ENCODE measurements at regions not wholly inside any gene's neighbourhood (a gene's known extent, or its start where the extent isn't known, plus 50 kb on each side); places are given as distances from the start of the nearest gene placed in this dataset.

DNA sequence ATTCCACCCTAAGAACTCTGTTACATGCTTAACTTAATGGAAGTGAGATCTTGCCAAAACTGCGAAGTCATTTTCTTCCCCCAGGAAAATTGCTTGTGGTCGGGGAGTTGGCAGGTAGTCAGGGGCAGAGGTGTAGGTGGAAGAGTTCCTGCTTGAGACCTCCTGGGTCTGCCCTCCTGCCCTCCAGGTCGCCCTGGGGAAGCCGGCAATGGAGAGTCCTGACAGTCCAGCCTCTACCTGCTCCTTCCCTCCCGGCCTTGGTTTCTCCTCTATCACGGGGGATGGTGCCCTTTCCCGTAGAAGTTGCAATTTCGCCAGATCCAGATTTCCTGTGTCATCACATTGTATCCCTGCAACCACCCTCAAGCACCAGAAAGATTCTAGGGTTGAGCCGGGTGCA, 463.8 kb downstream of the MATN1 start:
- DNase-seq, result no peak

DNA sequence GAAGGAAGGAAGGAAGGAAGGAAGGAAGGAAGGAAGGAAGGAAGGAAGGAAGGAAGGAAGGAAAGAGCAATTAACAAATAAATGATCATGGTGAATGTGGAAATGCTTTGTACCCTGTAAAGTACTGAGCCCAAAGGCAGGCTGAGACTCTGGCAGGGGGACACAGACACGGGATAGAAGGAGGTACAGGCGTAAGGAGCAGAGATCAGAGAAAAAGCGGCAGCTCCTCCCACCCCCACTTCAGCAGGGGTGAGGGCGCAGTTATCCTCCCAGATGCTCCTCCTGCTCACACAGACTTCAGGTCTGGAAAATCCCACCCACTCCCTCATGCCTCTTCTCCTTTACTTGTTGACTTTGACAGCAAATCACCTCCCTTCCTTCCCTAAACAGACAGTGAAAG, 464.5 kb downstream of the MATN1 start:
- DNase-seq, result no peak

DNA sequence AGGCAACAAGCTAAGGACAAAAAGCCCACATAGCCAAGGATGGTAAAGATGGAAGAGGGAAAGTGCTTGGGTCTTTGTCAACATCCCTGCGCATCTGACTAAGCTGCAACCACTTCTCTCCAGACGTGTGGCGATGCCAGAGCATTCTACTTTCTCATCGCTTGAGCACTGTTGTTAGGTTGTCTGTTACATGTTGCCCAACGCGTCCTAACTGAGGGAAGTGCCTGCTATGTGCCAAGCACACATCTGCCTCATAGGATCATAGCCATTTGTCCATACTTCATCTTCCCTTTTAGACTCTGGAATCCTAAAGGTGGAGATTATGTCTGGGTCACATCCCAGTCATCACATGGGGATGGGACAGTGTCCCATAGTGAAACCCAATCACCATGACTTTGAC, 464.9 kb downstream of the MATN1 start:
- no peak for DNase-seq

DNA sequence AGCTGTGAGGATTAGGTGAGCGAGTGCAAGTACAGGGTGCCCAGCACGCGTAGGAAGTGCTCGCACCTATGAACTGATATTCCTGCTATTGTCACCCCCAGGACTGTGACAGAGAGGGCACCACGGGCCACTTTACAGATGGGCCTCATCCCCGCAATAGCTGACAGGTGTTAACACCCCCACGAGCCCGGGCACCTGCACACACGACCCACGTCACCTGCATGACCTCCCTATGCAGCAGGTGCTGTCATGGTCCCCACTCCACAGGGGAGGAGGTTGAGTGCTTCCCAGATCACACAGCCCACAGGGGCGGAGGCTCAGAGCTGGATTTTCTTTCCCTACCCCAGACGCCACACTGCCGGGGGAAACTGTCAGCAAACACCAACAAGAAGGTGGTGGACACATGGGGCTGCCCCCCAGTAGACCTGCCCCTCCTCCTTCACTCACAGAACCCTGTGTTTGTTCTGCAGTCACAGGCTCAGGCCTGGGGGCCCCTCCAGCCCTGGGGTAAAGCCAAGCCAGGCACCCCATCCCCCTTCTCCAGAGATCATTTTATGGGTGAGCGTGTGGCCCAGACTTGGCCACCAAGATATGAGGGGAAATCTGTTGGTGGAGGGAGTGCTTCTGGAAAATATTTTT, 465.5 kb downstream of the MATN1 start:
- DNase-seq, result no peak

DNA sequence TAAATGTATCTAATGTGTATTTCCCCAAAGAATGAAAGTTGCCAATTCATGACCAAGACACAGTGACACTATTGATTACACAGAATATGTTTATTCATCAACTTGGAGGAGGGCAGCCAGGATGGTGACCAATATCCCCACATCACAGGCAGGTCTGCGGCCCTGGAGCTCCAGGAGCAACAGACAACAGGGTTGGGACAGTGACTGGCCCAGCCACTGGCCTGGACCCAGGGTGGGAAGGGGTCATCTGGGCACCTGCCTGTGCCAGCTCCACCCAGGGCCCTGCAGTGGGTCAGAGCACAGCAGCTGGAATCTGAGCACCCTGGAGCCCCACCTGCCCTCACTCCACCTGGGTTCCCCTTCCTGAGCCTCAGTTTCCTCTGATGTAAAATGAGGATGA, 466.1 kb downstream of the MATN1 start:
- DNase-seq, result no peak

DNA sequence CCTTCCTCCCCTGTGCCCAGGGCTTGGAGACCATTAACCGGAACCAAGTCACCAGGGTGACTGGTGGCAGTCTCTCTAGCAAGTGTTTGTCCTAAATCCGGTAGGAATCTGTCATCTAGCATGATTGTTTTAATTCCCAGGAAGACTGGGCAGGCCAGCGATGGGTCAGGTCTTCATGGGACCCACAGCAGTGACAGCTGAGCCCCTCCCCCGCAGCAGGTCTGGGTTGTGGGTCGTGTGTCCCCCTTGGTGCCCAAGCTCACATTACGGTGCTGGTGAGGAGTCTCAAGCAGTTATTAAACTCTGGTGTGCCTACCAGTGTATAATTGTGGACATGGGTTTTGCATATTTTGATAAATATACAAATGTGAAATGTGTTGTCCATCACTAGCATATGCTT, 466.5 kb downstream of the MATN1 start:
- no peak for DNase-seq

DNA sequence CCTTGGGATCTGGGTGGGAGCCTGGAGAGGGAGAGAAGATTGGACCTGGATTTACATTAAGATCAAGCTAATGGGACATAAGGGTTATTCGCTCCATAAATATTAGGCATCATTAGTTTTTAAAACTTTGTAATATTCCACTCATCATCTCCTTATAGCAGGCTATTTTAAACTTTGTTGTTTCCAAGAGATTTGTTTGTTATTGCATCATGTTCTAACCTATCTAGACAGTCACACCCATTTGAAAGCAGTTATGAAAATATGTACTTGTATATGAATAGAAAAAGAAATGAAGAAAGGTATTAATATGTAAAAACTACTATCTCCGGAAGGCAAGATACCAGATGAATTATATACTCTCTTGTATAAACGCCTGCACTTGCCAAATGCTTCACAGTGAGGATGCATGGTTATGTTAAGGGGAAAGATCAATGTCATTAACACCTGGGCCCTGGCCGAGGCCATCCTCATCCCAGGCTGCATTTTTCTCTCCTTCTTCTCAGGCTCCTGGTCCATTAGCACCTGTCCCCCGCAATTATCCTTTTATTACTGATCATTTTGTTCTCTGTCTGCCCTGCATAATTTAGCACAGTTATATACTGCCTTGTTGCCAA, 468.2 kb downstream of the MATN1 start:
- DNase-seq, result no peak

DNA sequence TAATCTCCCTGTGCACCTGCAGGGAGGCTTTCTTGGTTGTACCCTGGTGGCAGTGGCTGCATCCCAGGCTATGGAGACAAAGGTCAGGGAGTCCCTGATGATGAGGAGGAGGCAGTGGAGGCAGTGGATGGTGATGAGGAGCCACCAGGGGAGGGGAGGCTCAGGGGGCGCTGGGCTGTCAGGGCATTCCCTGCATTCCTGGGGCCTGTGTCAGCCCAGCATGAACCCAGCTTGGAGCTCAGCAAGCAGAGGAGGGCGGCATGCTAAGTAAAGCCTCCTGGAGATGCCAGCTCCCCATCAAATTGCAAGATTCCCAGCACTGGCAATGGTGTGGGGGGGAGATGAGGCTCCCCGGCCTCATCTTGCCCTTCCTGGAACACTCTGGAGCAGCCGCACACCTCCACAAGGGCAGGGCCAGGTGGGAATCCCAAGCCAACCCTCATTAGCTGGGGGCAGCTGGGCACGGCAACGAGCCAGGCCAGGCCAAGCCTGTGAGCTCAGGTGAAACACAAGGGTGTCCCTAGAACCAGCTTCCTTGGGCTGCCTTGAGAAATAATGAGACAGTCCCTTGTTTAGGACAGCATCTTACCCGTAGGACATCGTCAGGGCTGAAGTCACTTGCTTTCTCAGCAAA, 469.5 kb downstream of the MATN1 start:
- DNase-seq, result no peak

DNA sequence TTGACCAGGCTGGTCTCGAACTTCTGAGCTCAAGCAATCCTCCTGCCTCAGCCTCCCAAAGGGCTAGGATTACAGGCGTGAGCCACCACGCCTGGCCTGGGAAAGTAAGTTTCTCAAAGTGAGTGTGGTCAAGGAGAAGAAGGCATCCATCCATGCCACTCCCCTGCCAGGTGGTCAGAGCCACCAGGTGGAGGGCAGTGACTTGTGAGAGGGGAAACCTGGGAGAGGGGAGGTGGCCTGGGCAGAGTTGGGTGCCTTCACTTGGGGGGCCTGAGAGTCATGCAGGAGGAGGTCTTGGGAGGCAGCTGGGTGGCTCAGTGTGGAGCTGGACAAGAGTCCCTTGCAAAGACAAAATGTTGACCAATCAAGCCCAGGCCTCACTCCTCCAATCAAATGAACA, 470.0 kb downstream of the MATN1 start:
- DNase-seq, result no peak

DNA sequence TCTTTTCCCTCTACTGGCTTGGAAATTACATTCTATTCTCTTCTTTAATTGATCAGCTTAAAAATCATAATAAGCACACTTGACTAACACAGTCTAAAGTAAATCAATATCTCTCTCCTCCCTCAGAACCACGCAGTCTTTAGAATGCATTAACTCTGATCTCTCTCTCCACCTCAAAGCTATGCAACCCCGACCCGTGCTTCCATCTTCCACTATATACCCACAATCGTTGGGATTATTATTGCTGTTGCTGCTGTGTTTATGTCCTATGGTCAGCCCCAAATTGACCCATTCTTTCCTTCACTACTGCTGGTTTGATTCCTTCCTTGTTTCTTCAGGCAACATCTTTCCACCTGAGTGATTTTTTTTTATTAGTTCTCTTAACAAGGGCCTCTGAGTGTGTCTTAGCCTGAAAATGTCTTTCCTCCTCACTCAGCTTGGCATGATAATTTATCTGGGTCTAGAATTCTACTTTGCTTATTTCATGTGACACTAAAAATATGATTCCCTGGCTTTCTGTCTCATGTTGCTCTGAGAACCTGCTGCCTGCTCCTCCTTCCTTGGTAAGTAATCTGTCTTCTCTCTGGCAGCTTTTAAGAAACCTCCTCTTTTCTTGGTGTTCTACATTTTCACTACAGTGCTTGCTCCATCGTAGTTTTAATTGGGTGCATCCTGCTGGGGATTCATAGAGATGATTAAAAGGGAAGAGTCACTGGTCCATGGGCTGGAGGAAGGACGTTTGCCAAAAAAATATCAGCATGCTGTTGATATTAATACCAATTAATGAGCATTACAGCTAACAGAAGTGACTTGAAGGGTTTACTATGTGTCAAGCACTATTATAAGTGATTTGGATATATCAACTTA, 472.2 kb downstream of the MATN1 start:
- no peak for DNase-seq

DNA sequence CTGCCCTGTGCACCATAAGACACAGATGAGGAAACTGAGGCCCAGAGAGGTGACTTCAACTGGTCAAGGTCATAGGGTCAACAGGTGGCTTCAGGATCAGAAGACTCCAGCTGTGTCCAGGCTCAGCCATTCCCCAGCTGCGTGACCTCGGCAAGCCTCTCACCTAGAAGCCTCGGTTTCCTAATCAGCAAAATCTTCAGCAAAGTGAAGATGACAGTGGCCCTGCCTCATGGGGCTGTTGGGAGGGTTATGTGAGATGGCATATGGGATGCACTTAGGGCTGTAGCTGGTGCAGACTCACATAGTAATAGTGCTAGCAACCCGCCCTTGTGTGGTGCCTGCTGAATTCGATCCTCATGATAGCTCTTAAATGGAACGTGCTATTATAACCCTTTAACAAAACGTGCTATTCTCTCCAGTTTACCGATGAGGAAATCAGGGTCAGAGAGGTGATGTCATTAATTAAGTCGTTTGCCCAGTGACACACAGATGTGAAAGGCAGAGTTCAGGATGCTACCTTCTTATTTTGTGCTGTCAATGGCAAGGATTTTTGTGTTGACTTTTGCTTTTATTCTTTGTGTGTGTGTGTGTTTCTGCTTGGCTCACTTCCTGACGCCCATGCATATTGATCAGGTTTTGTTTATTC, 472.9 kb downstream of the MATN1 start:
- DNase-seq, result no peak

DNA sequence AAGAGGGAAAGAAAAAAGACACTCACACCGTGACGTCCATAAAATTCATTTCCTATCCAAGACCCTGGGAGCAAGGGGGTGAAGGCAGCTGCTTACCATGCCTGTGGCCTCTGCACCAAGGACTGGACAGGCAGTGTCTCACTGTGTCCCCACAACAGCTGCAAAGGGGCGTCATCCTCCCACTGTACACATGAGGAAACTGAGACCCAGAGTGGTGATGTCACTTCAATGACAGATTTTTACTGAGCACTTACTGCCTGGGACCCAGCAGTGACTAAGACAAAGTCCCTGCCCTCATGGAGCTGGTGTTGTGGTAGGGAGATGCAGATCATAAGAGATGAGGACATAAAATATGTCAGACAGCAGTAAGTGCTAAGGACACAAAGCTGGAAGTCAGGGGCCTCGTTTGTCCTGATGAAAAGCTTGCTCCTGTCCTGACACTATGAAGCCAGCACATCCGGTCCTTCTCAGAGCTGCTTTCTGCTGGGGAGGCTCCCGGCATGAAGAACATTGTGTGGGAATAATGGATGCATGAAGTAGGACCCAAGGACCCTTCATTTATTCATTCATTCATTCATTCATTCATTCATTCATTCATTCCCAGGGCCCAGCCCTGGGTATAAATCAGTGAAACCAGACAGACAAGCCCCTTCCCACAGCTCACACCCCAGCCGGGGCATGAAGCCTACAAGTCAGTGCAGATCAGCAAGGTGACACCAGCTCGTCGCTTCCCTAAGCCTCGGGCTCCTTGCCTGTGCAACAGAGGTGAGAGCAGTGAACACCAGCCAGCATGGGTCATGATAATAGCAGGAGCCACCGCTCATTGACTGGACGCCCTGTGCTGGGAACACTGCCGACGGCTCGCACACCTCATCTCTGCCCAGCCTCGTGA, 473.7 kb downstream of the MATN1 start:
- no peak for DNase-seq

DNA sequence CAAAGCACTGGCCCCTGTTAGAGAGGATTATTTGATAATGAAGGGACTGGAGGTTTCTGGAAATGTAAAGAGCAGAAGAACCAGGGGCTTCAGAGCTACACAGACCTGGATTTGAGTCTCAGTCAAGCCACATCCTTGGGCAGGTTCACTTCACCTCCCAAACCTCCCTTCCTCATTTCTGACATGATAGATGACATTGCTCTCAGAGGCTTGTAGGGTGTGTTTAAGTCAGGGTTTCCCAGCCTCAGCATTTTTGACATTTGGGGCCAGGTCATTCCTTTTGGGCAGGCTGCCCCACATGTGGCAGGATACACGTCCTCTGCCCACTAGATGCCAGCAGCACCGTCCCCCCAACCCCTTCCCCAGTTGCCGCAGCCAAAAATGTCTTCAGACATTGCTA, 474.6 kb downstream of the MATN1 start:
- DNase-seq, result no peak

DNA sequence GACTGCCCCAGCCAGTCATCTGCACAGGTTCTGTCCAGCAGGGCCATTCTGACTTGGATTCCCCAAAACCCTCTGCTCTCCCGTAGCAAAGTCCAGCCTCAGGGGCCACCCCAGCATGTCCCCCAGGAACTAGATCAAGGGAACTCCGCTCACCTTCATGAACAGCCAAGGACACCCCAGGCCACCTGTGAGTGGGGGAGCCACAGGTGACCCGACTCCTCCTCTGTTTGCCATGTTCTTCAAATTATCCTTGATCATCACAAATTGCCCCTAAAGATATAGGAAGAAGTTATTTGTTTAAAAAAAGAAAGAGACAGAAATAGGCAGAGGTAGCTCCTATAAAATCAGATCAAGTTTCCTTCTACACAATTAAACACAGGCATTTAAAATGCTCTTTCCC, 475.0 kb downstream of the MATN1 start:
- DNase-seq, result no peak

DNA sequence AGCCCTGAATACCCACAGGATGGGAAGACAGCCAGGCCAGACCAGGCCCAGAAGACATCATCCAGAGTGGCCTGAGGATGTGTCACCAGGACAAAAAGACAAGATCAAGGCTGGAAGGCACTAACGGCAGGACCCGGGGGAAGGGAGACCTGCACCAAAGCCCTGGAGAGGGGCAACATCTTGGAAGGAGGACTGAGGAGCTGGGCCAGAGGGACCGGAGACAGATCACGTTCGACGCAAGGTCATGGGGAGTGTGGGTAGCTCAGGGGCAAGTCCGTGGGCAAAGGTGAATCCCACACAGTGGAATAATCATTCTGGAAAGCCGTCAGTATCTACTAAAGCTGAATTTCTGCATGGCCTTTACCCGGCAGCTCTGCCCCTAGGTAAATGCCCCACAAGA, 478.6 kb downstream of the MATN1 start:
- DNase-seq, result no peak

DNA sequence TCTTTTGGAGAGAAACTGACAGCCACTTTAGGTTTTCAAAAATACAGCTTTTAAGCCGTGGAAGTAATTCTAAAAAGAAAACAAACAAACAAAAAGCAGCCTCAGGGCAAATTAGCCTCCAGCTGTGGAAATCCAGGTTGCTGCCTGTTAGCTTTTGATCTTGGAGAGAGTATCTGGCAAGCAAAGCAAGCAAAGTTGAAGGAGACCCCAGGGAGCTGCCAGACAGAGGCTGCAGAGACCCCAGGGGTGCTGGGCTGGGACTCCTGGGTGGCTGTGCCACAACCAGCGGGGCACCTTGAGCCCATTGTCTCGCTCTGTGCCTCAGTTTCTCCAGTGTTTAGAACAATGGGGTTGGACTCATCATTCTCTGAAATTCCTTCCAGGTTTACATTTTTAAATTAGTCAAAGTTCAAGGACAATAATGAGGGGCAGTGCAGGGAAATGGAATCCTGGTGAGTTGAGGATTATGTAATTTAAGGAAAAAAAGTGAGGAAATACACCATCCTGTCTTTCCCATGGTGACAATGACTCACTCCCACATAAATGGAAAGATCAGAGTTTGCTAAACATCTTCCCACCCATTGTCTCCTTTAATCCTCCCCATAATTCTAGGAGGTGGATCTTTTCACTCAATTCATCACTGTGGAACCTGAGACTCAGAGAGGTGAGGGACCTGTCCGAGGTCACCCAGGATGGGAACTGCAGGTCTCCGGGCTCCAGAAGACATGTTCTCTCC, 480.5 kb downstream of the MATN1 start:
- DNase-seq, result no peak

DNA sequence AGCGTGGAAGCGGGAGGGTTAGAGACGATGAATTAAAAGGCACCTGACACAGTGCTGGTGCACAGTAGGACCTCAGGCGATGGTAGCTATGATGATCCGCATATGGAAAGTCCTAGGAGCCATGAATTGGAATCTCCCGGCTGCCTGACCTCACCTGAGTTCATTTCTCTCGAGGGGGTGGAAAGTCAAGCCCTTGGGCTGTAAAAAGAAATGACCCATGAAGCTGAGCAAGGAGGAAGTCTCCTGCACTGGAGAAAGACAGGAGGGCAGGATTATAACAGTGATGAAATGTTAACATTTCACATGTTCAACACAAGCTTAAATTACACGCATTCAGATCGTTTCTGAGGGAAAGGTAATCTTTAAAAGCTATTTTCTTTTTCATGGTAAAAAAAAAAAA, 481.2 kb downstream of the MATN1 start:
- no peak for DNase-seq

DNA sequence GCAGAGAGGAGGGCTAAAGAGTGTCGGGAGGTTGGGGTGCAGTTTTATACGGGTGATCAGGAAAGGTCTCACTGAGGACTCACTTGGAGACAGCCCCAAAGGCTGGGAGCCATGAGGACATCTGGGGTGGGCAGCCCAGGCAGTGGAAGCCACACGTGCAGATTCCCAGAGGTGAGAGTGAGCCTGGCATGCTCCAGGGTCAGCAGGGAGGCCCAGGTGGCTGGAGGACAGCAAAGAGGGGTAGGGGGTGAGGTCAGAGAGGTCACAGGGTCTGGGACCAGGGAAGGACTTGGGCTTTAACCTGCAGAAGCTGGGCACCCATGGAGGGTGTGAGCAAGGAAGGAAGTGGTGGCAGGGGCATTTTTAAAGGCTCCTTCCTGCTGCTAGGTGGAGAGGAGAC, 481.7 kb downstream of the MATN1 start:
- DNase-seq, result no peak

DNA sequence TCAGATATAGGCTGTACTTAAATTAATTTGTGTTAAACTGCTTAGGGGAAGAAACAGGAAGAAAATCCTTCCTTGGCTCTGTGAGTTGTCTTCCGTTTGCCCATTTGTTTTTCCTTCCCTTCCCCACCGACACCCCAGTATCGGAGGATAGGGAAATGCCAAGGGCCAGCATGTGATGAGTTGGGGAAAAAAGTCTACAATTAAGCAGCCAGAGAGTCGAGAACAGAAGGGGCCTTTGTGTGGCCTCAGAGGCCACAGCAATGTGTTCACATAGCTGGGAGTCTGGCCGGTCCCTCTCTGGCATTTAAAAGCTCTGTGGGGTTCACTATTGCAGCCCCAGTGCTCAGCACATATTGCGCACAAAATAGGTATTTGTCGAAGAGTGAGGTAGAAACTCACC, 489.3 kb downstream of the MATN1 start:
- DNase-seq, result no peak

DNA sequence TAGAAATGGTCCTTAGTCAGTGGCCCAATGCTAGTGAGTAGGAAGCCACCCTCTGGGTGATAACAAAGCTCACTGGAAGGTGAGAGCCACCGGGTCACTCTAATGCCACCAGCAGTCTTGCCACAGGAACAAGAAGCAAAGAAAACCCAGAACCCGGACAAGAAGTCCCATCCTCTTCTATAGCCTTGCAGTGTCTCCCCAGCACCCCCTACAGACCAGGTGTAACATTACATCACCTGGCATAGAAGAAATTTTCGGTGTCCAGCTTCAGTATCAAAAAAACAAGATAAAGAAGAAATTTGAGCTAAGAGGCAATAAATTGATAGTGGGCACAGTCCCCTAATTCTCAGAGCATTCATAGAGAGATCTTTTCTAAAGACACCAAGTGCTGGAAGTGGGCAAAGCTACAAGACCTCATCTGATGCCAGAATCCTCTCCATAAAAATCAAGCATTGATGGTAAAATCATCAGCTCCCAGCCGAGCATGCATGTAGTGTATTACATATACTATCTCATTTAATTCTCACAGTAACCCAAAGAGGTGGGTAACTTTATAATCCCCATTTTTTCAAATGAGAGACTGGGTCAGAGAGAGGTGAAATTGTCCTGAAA, 491.0 kb downstream of the MATN1 start:
- no peak for DNase-seq

DNA sequence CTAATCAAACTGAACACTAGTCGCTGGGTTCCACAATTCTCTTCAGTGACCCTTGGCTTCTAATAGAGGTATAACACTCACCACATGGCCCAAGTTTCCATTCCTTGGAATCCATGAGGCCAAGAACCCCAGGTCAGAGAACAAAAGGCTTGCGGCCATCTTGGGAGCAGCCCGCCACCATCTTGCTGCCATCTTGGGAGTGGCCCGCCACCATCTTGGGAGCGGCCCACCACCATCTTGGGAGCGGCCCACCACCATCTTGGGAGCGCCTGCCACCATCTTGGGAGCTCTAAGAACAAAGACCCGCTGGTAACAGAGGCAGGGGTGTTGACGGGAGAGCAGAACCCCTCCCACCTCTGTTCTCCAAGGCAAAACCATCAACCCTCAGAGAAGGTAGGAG, 493.4 kb downstream of the MATN1 start:
- DNase-seq, result no peak
